Smooth muscle cell (in vitro differentiated cells): ENCODE measurements at regions not wholly inside any gene's neighbourhood (a gene's known extent, or its start where the extent isn't known, plus 50 kb on each side); places are given as distances from the start of the nearest gene placed in this dataset.

ENCODE experiments used
- DNase-seq: peaks from one replicate; lab custom pipeline; 2025; ENCODE audit not compliant: unreplicated experiment; lab: John Stamatoyannopoulos, UW
- H2AFZ ChIP-seq: fragments of 200-600 bp; sonication (generic); 2 replicates; pipeline ENCODE4 v1.6.0; 2016; ENCODE audit warnings: antibody characterized with exemption, low read depth, mild to moderate bottlenecking
- H3F3A ChIP-seq: fragments of 200-600 bp; sonication (generic); 2 replicates; pipeline ENCODE4 v1.6.0; 2017; ENCODE audit warnings: antibody characterized with exemption, low read depth
- H3K27ac ChIP-seq: fragments of 200-600 bp; sonication (generic); 2 replicates; pipeline ENCODE4 v1.5.1; 2016; ENCODE audit warnings: low read depth, mild to moderate bottlenecking
- H3K27me3 ChIP-seq: fragments of 200-600 bp; sonication (generic); 2 replicates; pipeline ENCODE4 v1.6.1; 2016; ENCODE audit warnings: low read depth, mild to moderate bottlenecking
- H3K36me3 ChIP-seq: fragments of 200-600 bp; sonication (generic); 2 replicates; pipeline ENCODE4 v1.5.1; 2016; ENCODE audit warnings: low read depth
- H3K4me1 ChIP-seq: fragments of 200-600 bp; sonication (generic); 2 replicates; pipeline ENCODE4 v1.5.1; 2016; ENCODE audit warnings: low read depth
- H3K4me2 ChIP-seq: fragments of 200-600 bp; sonication (generic); 2 replicates; pipeline ENCODE4 v1.6.0; 2016; ENCODE audit warnings: mild to moderate bottlenecking
- H3K4me3 ChIP-seq: fragments of 200-600 bp; sonication (generic); 2 replicates; pipeline ENCODE4 v1.5.1; 2016; ENCODE audit warnings: mild to moderate bottlenecking
- H3K79me2 ChIP-seq: fragments of 200-600 bp; sonication (generic); 2 replicates; pipeline ENCODE4 v1.6.0; 2016; ENCODE audit warnings: low read depth, mild to moderate bottlenecking
- H3K9ac ChIP-seq: fragments of 200-600 bp; sonication (generic); 2 replicates; pipeline ENCODE4 v1.6.0; 2016; ENCODE audit warnings: low read depth
- H3K9me3 ChIP-seq: fragments of 200-600 bp; sonication (generic); replicated peaks from 2 replicates; pipeline ENCODE4 v1.5.1; 2016; ENCODE audit warnings: low read depth
- H4K20me1 ChIP-seq: fragments of 200-600 bp; sonication (generic); 2 replicates; pipeline ENCODE4 v1.6.0; 2016; ENCODE audit warnings: low read depth
- CTCF ChIP-seq: fragments of 200-600 bp; sonication (generic); IDR thresholded peaks from 2 replicates; pipeline ENCODE4 v1.5.1; 2017; ENCODE audit warnings: borderline replicate concordance, mild to moderate bottlenecking, antibody characterized with exemption; ENCODE audit not compliant: insufficient read depth, poor library complexity, severe bottlenecking
- WGBS: methylation state at CpG from one replicate; pipeline ENCODE4 v1.1.7; 2016; ENCODE audit warnings: low lambda C conversion rate; 5-methylcytosine and 5-hydroxymethylcytosine counted together

GRCh38 chr5:63825984-63826383, 136.3 kb downstream of the HTR1A start:
- Histone ChIP-seq H3K79me2 (no peaks in the 10 kb centered on the region), H3K27ac (no peak overlapping the region), H2AFZ (no peak overlapping the region), H3F3A (no peaks in the 10 kb centered on the region), H3K9me3 (no peaks in the 10 kb centered on the region), H4K20me1 (no peaks in the 10 kb centered on the region), H3K27me3 (no peaks in the 10 kb centered on the region), H3K36me3 (no peaks in the 10 kb centered on the region), H3K9ac (no peak overlapping the region), H3K4me2 (no peak overlapping the region), H3K4me1 (no peaks in the 10 kb centered on the region), H3K4me3 (no peak overlapping the region)
- no peak for TF ChIP-seq CTCF
- DNase-seq: no peak
- 93% methylated on average over 1 of the region's 1 CpG for whole genome bisulfite sequencing

GRCh38 chr5:63823583-63823982, 138.7 kb downstream of the HTR1A start:
- no peak overlapping the region for H2AFZ ChIP-seq
- TF ChIP-seq CTCF: no peak
- no peaks in the 10 kb centered on the region for H3K36me3 ChIP-seq
- H4K20me1 ChIP-seq: no peaks in the 10 kb centered on the region
- H3K27me3 ChIP-seq: no peaks in the 10 kb centered on the region
- H3K4me1 ChIP-seq: no peaks in the 10 kb centered on the region
- no peak overlapping the region for H3K4me3 ChIP-seq
- no peak for DNase-seq
- H3K79me2 ChIP-seq: no peaks in the 10 kb centered on the region
- H3K27ac ChIP-seq: no peak overlapping the region
- H3K4me2 ChIP-seq: no peak overlapping the region
- 87% methylated on average over 2 of the region's 2 CpGs for WGBS
- no peak overlapping the region for H3K9ac ChIP-seq
- H3F3A ChIP-seq: no peaks in the 10 kb centered on the region
- no peaks in the 10 kb centered on the region for H3K9me3 ChIP-seq

GRCh38 chr5:63822614-63823013, 139.6 kb downstream of the HTR1A start:
- Histone ChIP-seq H3K9me3 (no peaks in the 10 kb centered on the region), H3K4me3 (no peak overlapping the region), H3K27me3 (no peaks in the 10 kb centered on the region), H2AFZ (no peak overlapping the region), H3K36me3 (no peaks in the 10 kb centered on the region), H4K20me1 (no peaks in the 10 kb centered on the region), H3K4me2 (no peak overlapping the region), H3F3A (no peaks in the 10 kb centered on the region), H3K9ac (no peak overlapping the region), H3K79me2 (no peaks in the 10 kb centered on the region), H3K4me1 (no peaks in the 10 kb centered on the region), H3K27ac (no peak overlapping the region)
- WGBS: 39% methylated on average over 1 of the region's 1 CpG
- DNase-seq: no peak
- TF ChIP-seq CTCF: no peak

- no peak overlapping the region for H3K9ac ChIP-seq
- DNase-seq: no peak
- H4K20me1 ChIP-seq: no peaks in the 10 kb centered on the region
- H3K4me1 ChIP-seq: no peaks in the 10 kb centered on the region
- no peaks in the 10 kb centered on the region for H3F3A ChIP-seq
- H3K4me2 ChIP-seq: no peak overlapping the region
- no peak for TF ChIP-seq CTCF
- no peaks in the 10 kb centered on the region for H3K9me3 ChIP-seq
- H3K36me3 ChIP-seq: no peaks in the 10 kb centered on the region
- H3K27ac ChIP-seq: no peak overlapping the region
- no peak overlapping the region for H3K4me3 ChIP-seq
- H2AFZ ChIP-seq: no peak overlapping the region
- no peaks in the 10 kb centered on the region for H3K79me2 ChIP-seq
- 66% methylated on average over 3 of the region's 3 CpGs for WGBS
- no peaks in the 10 kb centered on the region for H3K27me3 ChIP-seq
Observed at GRCh38 chr5:63820577-63820976, 141.7 kb downstream of the HTR1A start.
